Ovary (tissue), 7 donors: ENCODE measurements at regions not wholly inside any gene's neighbourhood (a gene's known extent, or its start where the extent isn't known, plus 50 kb on each side); places are given as distances from the start of the nearest gene placed in this dataset.
A peak's percentile ranks its signal among the peaks of the same experiment; 100 is the strongest.

ENCODE experiments used
- DNase-seq, 5 donors: peaks; one replicate each; pipeline ENCODE4 v3.0.0-alpha.2; 2019 to 2020
- H3K27ac ChIP-seq, 2 donors: fragments of 200-600 bp; one replicate each; pipeline versions ENCODE4 v1.5.1 to v1.8.0; 2019 to 2022
- H3K27me3 ChIP-seq: fragments of 200-600 bp; one replicate; pipeline ENCODE4 v1.8.0; 2022
- H3K36me3 ChIP-seq: fragments of 200-600 bp; sonication (generic); one replicate; pipeline ENCODE4 v1.5.1; 2019
- H3K4me1 ChIP-seq: one replicate; pipeline ENCODE4 v1.8.1; 2013; ENCODE audit warnings: mild to moderate bottlenecking, moderate library complexity; ENCODE audit not compliant: insufficient read depth
- H3K4me3 ChIP-seq: fragments of 200-600 bp; sonication (generic); one replicate; pipeline ENCODE4 v1.5.1; 2017
- H3K9me3 ChIP-seq, 2 donors: fragments of 200-600 bp in 1 of 2; sonication (generic) in 1 of 2; one replicate each; pipeline versions ENCODE4 v1.5.1 to v1.8.1; 2013 to 2019; ENCODE audit warnings: mild to moderate bottlenecking in 1 of 2, moderate library complexity in 1 of 2
- CTCF ChIP-seq, 3 donors: fragments of 450-650 bp in 2 of 3; fragments of 200-600 bp in 1 of 3; IDR thresholded peaks; one replicate each; pipeline versions ENCODE4 v1.5.1 to v1.8.0; 2016 to 2022; ENCODE audit warnings: antibody characterized with exemption in 3 of 3, mild to moderate bottlenecking in 1 of 3
- EP300 ChIP-seq: sonication (generic); formaldehyde crosslinking; IDR thresholded peaks from one replicate; pipeline ENCODE4 v1.6.1; 2017; ENCODE audit warnings: antibody characterized with exemption
- POLR2A ChIP-seq: fragments of 450-650 bp; IDR thresholded peaks from one replicate; pipeline ENCODE4 v1.6.1; 2017; ENCODE audit warnings: antibody characterized with exemption, mild to moderate bottlenecking, moderate library complexity
- WGBS, 3 donors: extraction: QIAGEN DNeasy Blood & Tissue Kit in 1 of 3; methylation state at CpG; one replicate each; pipeline versions ENCODE4 v1.1.5 to v1.1.7; 2013 to 2017; 5-methylcytosine and 5-hydroxymethylcytosine counted together
- intact Hi-C, 4 donors: fragments of 100-400 bp; cut with DNase I; formaldehyde crosslinking; loops; one replicate each; pipeline versions ENCODE4 v1.11.0 to v1.15.1; 2022 to 2023
- donor health status: DM: no; HTN: no; CAD: no; lungs with moderate emphysema.
- donor health status: DM: no; HTN: no; CAD: no.
- donor health status: Bipolar disorder and iron deficiency.
- donor health status: DM: no; HTN: no; CAD: no.
- donor health status: DM: yes; HTN: yes; CAD: no.

- 64 to 69% (median 66%) methylated on average over 4 of the region's 4 CpGs for WGBS, 3 donors
- TF ChIP-seq POLR2A (no peak), CTCF (IDR thresholded peaks at IDR 0.05) (no peak), EP300 (no peak)
- Histone ChIP-seq H3K9me3 (no peaks in the 10 kb centered on the region), H3K27me3 (no peaks in the 10 kb centered on the region), H3K27ac (no peak overlapping the region), H3K4me1 (no peaks in the 10 kb centered on the region), H3K36me3 (no peaks in the 10 kb centered on the region), H3K4me3 (no peak overlapping the region)
- no peak for DNase-seq
- intact Hi-C loops: no loop called here
Measured at GRCh38 chr9:118993965-118994364, 375.3 kb downstream of the BRINP1 start.

GRCh38 chr9:119002491-119002890 lies 366.7 kb downstream of the BRINP1 start:
- WGBS, 3 donors: 90 to 93% (median 92%) methylated on average over 5 of the region's 5 CpGs
- Histone ChIP-seq H3K27ac (no peak overlapping the region), H3K9me3 (no peaks in the 10 kb centered on the region), H3K36me3 (no peaks in the 10 kb centered on the region), H3K4me1 (no peaks in the 10 kb centered on the region), H3K4me3 (no peak overlapping the region), H3K27me3 (no peaks in the 10 kb centered on the region)
- no peak for DNase-seq
- intact Hi-C loops: no loop called here
- TF ChIP-seq CTCF (IDR thresholded peaks at IDR 0.05): no peak
- TF ChIP-seq POLR2A: no peak
- no peak for TF ChIP-seq EP300

GRCh38 chr9:119003201-119003611 lies 366.0 kb downstream of the BRINP1 start:
- H3K27ac ChIP-seq: no peak overlapping the region
- H3K4me1 ChIP-seq: no peaks in the 10 kb centered on the region
- intact Hi-C loops: no loop called here
- H3K27me3 ChIP-seq: no peaks in the 10 kb centered on the region
- H3K9me3 ChIP-seq: no peaks in the 10 kb centered on the region
- H3K36me3 ChIP-seq: no peaks in the 10 kb centered on the region
- no peak for DNase-seq
- no peak overlapping the region for H3K4me3 ChIP-seq
- TF ChIP-seq EP300: no peak
- TF ChIP-seq POLR2A: no peak
- TF ChIP-seq CTCF (IDR thresholded peaks at IDR 0.05): no peak

- no peaks in the 10 kb centered on the region for H3K9me3 ChIP-seq
- TF ChIP-seq POLR2A: no peak
- H3K36me3 ChIP-seq: no peaks in the 10 kb centered on the region
- intact Hi-C loops: no loop called here
- 56 to 67% (median 62%) methylated on average over 2 of the region's 2 CpGs for WGBS, 3 donors
- no peak overlapping the region for H3K4me3 ChIP-seq
- H3K27me3 ChIP-seq: no peaks in the 10 kb centered on the region
- DNase-seq: no peak
- H3K4me1 ChIP-seq: no peaks in the 10 kb centered on the region
- H3K27ac ChIP-seq: no peak overlapping the region
Measured at GRCh38 chr9:119003882-119004617, 365.2 kb downstream of the BRINP1 start.

- TF ChIP-seq EP300: no peak
- no peak for TF ChIP-seq CTCF (IDR thresholded peaks at IDR 0.05)
- TF ChIP-seq POLR2A: no peak
- Histone ChIP-seq H3K4me3 (no peak overlapping the region), H3K27me3 (no peaks in the 10 kb centered on the region), H3K27ac (no peak overlapping the region), H3K9me3 (no peaks in the 10 kb centered on the region), H3K36me3 (no peaks in the 10 kb centered on the region), H3K4me1 (no peaks in the 10 kb centered on the region)
- WGBS, 3 donors: 32 to 36% (median 34%) methylated on average over 2 of the region's 2 CpGs
- intact Hi-C loops: no loop called here
- DNase-seq: peak in 1 of 5 donors; percentile 40
Measured at GRCh38 chr9:119004618-119004990, 364.6 kb downstream of the BRINP1 start.
